H1 (cell line): ENCODE measurements at regions not wholly inside any gene's neighbourhood (a gene's known extent, or its start where the extent isn't known, plus 50 kb on each side); places are given as distances from the start of the nearest gene placed in this dataset.

Source experiments
- ASH2L ChIP-seq: fragments of 200-600, 300-600 bp; sonication (generic); IDR thresholded peaks from one replicate; pipeline ENCODE4 v1.7.1; 2017; ENCODE audit warnings: low read length
- KDM4A ChIP-seq: IDR thresholded peaks from one replicate; pipeline ENCODE4 v1.7.1; 2012; ENCODE audit warnings: low read depth, mild to moderate bottlenecking, moderate library complexity, low read length, inconsistent platforms; ENCODE audit not compliant: severe bottlenecking
- NRF1 ChIP-seq: IDR thresholded peaks from 2 replicates; pipeline ENCODE4 v1.6.1; 2011; ENCODE audit warnings: mild to moderate bottlenecking, low read depth, low read length, improper control_type of control experiment
- POU5F1 ChIP-seq: IDR thresholded peaks from 2 replicates; pipeline ENCODE4 v1.6.1; 2011; ENCODE audit warnings: low read depth, mild to moderate bottlenecking, low read length, moderate library complexity
- TAF7 ChIP-seq: optimal IDR thresholded peaks from 2 replicates; pipeline ENCODE3; 2011; ENCODE audit warnings: low read depth, mild to moderate bottlenecking, inconsistent platforms, low read length, moderate library complexity, borderline replicate concordance
- TCF12 ChIP-seq: IDR thresholded peaks from 2 replicates; pipeline ENCODE4 v1.6.1; 2011; ENCODE audit warnings: low read depth, mild to moderate bottlenecking, low read length
- TEAD4 ChIP-seq: IDR thresholded peaks from 2 replicates; pipeline ENCODE4 v1.6.1; 2012; ENCODE audit warnings: low read depth, low read length, inconsistent platforms, mixed read lengths

DNA sequence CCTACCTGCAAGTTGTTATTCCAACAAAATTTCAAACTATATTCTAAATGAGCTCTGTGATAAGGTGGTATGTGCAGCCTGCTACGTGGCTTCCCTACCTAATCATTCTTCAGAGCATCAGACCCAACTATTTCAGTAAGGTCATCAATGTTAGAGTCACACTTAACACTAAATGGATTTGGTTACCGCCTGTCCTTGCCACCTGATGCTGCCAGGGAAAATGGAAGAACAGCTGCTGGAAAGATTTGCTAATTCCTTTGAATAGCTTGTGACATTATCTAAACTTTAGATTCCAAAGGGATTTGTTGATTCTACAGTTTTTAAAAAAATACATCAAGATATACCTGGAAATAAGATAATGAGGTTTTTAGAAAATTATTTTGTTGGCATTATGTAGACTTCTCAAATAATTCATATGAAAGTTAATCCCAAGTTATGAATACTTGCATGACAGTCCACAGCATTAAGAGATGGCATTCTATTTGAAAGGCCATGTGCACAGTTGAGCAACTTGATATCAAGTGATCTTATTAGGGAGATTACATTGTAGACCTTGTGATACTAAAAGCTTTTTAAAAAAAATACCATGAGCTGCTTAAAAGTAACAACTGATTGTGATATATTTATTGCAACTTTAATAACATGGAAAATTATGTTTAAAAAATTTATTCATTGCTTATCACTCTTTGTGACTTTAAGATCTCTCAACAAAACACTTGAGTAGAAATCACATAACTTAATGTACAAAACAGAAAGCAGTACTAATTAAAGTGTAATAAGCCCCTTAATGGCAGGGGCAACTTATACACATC, 98.3 kb upstream of the UGP2 start (continued):
- TF ChIP-seq KDM4A (no peak), POU5F1 (no peak), NRF1 (no peak), TEAD4 (no peak), ASH2L (no peak), TAF7 (no peak), TCF12 (no peak)
